SK-N-MC (cell line): ENCODE measurements at regions not wholly inside any gene's neighbourhood (a gene's known extent, or its start where the extent isn't known, plus 50 kb on each side); places are given as distances from the start of the nearest gene placed in this dataset.

ENCODE experiments used
- EZH2 ChIP-seq: fragments of 200-600 bp; sonication (generic); IDR thresholded peaks from one replicate; pipeline ENCODE4 v1.6.1; 2017; ENCODE audit warnings: antibody characterized with exemption
- POLR2AphosphoS5 ChIP-seq: IDR thresholded peaks from 2 replicates; pipeline ENCODE4 v1.6.1; 2012; ENCODE audit warnings: mild to moderate bottlenecking, low read depth, low read length, borderline replicate concordance

- TF ChIP-seq EZH2 (no peak), POLR2AphosphoS5 (no peak)
Measured at GRCh38 chr18:78913830-78914231, 65.8 kb upstream of the SALL3 start.
